Activated B cell treated with CpG ODN at 0.5 μM for 24 hours (primary cell): ENCODE measurements at regions not wholly inside any gene's neighbourhood (a gene's known extent, or its start where the extent isn't known, plus 50 kb on each side); places are given as distances from the start of the nearest gene placed in this dataset.

ENCODE experiments used
- ATAC-seq: fragments of 200-7000 bp; cut with Tn5 transposase; one replicate; pipeline ENCODE4 v1.10.0; 2021; ENCODE audit warnings: low read depth, mild to moderate bottlenecking, moderate library complexity
- CTCF ChIA-PET: fragments of 350-600 bp; sonication (Branson Sonifier 250); formaldehyde crosslinking; loops from one replicate; lab custom pipeline; 2021; ENCODE audit warnings: antibody characterized with exemption; lab: Charles Lee
- POLR2A ChIA-PET: fragments of 350-600 bp; sonication (Branson Sonifier 250); formaldehyde crosslinking; loops from one replicate; lab custom pipeline; 2021; ENCODE audit warnings: antibody characterized with exemption; lab: Charles Lee
- DNase-seq: peaks from one replicate; pipeline ENCODE4 v3.0.0; 2022
- H3K27ac Mint-ChIP-seq: one replicate; pipeline ENCODE4 v1.8.0; 2020; ENCODE audit warnings: mixed read lengths
- H3K27me3 Mint-ChIP-seq: one replicate; pipeline ENCODE4 v1.8.0; 2021; ENCODE audit warnings: mixed read lengths
- H3K36me3 Mint-ChIP-seq: one replicate; pipeline ENCODE4 v1.8.0; 2021; ENCODE audit warnings: low read depth, mixed read lengths
- H3K4me1 Mint-ChIP-seq: one replicate; pipeline ENCODE4 v1.8.0; 2021; ENCODE audit warnings: mixed read lengths
- H3K4me3 Mint-ChIP-seq: one replicate; pipeline ENCODE4 v1.8.0; 2020; ENCODE audit warnings: mild to moderate bottlenecking, mixed read lengths
- H3K9me3 Mint-ChIP-seq: one replicate; pipeline ENCODE4 v1.8.0; 2020; ENCODE audit warnings: mixed read lengths
- CTCF ChIP-seq: fragments of 200-600 bp; IDR thresholded peaks from one replicate; pipeline ENCODE4 v1.8.0; 2022; ENCODE audit warnings: antibody characterized with exemption, mild to moderate bottlenecking
- intact Hi-C: fragments of 100-400 bp; cut with micrococcal nuclease; formaldehyde crosslinking; loops from one replicate; pipeline ENCODE4 v1.15.1; 2024

DNA sequence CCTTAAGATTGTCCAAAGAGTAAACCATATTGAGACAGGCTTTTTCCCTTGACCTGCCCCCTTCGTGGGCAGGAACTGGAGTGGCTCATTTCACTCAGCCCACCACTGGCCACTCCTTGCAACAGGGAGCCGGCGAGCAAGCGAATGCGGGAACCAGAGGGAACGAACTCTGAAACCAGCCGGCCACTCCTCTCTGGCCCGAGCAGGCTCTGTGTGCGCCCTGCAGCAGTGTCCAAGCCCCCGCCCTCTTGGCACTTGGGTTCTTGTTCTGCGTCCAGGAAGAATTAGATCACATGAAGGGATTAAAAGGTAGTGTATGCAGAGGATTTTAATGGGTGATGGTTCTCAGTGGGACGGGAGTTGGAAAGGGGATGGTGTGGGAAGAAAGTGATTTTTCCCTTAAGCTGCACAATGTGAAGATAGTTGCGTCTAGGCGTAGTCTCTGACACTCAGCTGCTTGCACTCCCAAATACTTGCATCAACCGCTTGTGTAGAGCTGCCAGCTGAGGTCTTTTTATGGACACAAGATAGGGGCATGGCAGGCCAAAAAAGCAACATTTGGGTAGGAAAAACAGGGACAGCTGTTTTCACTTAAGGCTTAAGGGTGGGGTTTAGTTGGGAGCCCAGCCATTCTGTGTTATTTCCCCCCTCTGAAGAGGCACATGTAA, 1209.7 kb upstream of the PCDH20 start:
- Mint-ChIP-seq H3K4me1 (no peaks in the 10 kb centered on the region), H3K27ac (no peak overlapping the region), H3K36me3 (no peaks in the 10 kb centered on the region), H3K4me3 (no peak overlapping the region), H3K27me3 (no peaks in the 10 kb centered on the region), H3K9me3 (peaks cover 6% of the 10 kb centered on the region)
- intact Hi-C loops: no loop called here
- TF ChIP-seq CTCF: no peak
- DNase-seq (no peak), ATAC-seq (no peak)
- ChIA-PET CTCF (no interaction called here), POLR2A (no interaction called here)

DNA sequence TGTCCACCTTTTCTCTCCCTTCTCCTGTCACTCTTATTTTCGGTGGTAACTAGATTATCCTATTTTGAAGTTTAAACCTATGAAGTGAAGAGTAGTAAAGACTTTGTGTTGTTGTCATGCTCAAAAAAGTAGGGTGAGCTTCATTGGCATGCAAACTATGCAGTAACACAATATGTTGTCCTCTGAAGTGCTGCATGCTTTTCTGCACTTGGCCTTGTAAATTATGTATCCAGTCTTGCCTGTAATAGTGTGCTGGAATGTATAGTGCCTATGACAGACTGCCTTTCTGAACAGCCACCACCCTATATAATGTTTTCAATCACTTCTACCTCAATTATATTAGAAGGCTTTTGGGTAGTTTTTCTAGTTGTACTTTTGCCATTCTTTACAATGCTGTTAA, 1198.2 kb upstream of the PCDH20 start:
- Mint-ChIP-seq H3K27ac (no peak overlapping the region), H3K9me3 (peaks cover 6% of the 10 kb centered on the region), H3K4me3 (no peak overlapping the region), H3K27me3 (no peaks in the 10 kb centered on the region), H3K36me3 (no peaks in the 10 kb centered on the region), H3K4me1 (no peaks in the 10 kb centered on the region)
- CTCF ChIA-PET: no interaction called here
- ATAC-seq: no peak
- POLR2A ChIA-PET: no interaction called here
- intact Hi-C loops: no loop called here
- no peak for TF ChIP-seq CTCF
- no peak for DNase-seq

DNA sequence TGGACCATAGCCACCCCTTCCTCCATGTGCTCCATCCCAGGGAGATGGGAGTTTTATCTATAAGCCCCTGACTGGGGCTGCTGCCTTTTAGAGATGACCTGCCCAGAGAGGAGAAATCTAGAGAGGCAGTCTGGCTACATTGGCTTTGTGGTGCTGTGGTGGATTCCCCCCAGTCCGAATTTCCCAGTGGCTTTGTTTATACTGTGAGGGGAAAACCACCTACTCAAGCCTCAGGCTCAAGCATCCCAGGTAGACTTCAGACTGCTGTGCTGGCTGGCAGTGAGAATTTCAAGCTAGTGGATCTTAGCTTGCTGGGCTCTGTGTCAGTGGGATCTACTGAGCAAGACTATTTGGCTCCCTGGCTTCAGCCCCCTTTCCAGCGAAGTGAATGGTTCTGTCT, 1195.7 kb upstream of the PCDH20 start:
- DNase-seq (no peak), ATAC-seq (no peak)
- POLR2A ChIA-PET: no interaction called here
- Mint-ChIP-seq H3K4me3 (no peak overlapping the region), H3K9me3 (peaks cover 12% of the 10 kb centered on the region), H3K4me1 (no peaks in the 10 kb centered on the region), H3K36me3 (no peaks in the 10 kb centered on the region), H3K27me3 (no peaks in the 10 kb centered on the region), H3K27ac (no peak overlapping the region)
- CTCF ChIA-PET: no interaction called here
- intact Hi-C loops: no loop called here
- TF ChIP-seq CTCF: no peak

GRCh38 chr13:62598708-62599107, 1183.1 kb upstream of the PCDH20 start:
- TF ChIP-seq CTCF: no peak
- Mint-ChIP-seq H3K4me3 (no peak overlapping the region), H3K27ac (no peak overlapping the region), H3K9me3 (peaks cover 11% of the 10 kb centered on the region), H3K36me3 (no peaks in the 10 kb centered on the region), H3K27me3 (no peaks in the 10 kb centered on the region), H3K4me1 (no peaks in the 10 kb centered on the region)
- CTCF ChIA-PET: no interaction called here
- intact Hi-C loops: no loop called here
- DNase-seq (no peak), ATAC-seq (no peak)
- POLR2A ChIA-PET: no interaction called here

GRCh38 chr13:62595976-62596375, 1180.3 kb upstream of the PCDH20 start:
- no peak for DNase-seq
- TF ChIP-seq CTCF: no peak
- ChIA-PET POLR2A (no interaction called here), CTCF (no interaction called here)
- Mint-ChIP-seq H3K4me3 (no peak overlapping the region), H3K27ac (no peak overlapping the region), H3K9me3 (peaks cover 7% of the 10 kb centered on the region), H3K4me1 (no peaks in the 10 kb centered on the region), H3K36me3 (no peaks in the 10 kb centered on the region), H3K27me3 (no peaks in the 10 kb centered on the region)
- no peak for ATAC-seq
- intact Hi-C loops: no loop called here
